GM18517 (cell line): ENCODE measurements at regions not wholly inside any gene's neighbourhood (a gene's known extent, or its start where the extent isn't known, plus 50 kb on each side); places are given as distances from the start of the nearest gene placed in this dataset.
"Not testable (repeated sequence)": the region's sequence is repeated elsewhere in the genome, so short reads cannot be mapped to it uniquely, and the experiment has no call there.

Experiments used
- ATAC-seq: cut with Tn5 transposase; IDR thresholded peaks from one replicate; pipeline ENCODE4 v1.9.1; 2021; ENCODE audit warnings: mild to moderate bottlenecking, moderate library complexity; ENCODE audit not compliant: unreplicated experiment

- ATAC-seq: no peak
These were observed 92.4 kb upstream of the SSTR4 start for GRCh38 chr20:22942742-22943141.

GRCh38 chr20:22944062-22944461 is 91.0 kb upstream of the SSTR4 start:
- no peak for ATAC-seq

- no peak for ATAC-seq
These were observed 90.2 kb upstream of the SSTR4 start for GRCh38 chr20:22944936-22945335.

- ATAC-seq: no peak
These were observed 88.5 kb upstream of the SSTR4 start for GRCh38 chr20:22946596-22946995.

GRCh38 chr20:22949331-22950109 is 85.6 kb upstream of the SSTR4 start:
- no peak for ATAC-seq

GRCh38 chr20:22951966-22952365 is 83.1 kb upstream of the SSTR4 start:
- ATAC-seq: no peak

- no peak for ATAC-seq
These were observed 80.5 kb upstream of the SSTR4 start for GRCh38 chr20:22954661-22955060.

GRCh38 chr20:22958390-22958789 is 76.7 kb upstream of the SSTR4 start:
- ATAC-seq: no peak

GRCh38 chr20:22962567-22963439 is 72.3 kb upstream of the SSTR4 start:
- no peak for ATAC-seq

GRCh38 chr20:22963581-22963980 is 71.5 kb upstream of the SSTR4 start:
- ATAC-seq: no peak

- ATAC-seq: no peak
These were observed 68.2 kb upstream of the SSTR4 start for GRCh38 chr20:22966787-22967464.

GRCh38 chr20:22967706-22968105 is 67.4 kb upstream of the SSTR4 start:
- not testable (repeated sequence) for ATAC-seq

- not testable (repeated sequence) for ATAC-seq
These were observed 66.1 kb upstream of the SSTR4 start for GRCh38 chr20:22969031-22969430.

- not testable (repeated sequence) for ATAC-seq
These were observed 64.0 kb upstream of the SSTR4 start for GRCh38 chr20:22971077-22971476.

GRCh38 chr20:22974354-22974753 is 60.8 kb upstream of the SSTR4 start:
- ATAC-seq: no peak

GRCh38 chr20:22977047-22977785 is 57.9 kb upstream of the SSTR4 start:
- no peak for ATAC-seq

- ATAC-seq: no peak
These were observed 51.1 kb upstream of the SSTR4 start for GRCh38 chr20:22984008-22984407.

- no peak for ATAC-seq
These were observed 50.5 kb upstream of the SSTR4 start for GRCh38 chr20:22984606-22985005.

- ATAC-seq: no peak
These were observed 49.8 kb upstream of the SSTR4 start for GRCh38 chr20:22985239-22985778.
